Upper lobe of right lung (tissue), 1 donor: ENCODE measurements at regions not wholly inside any gene's neighbourhood (a gene's known extent, or its start where the extent isn't known, plus 50 kb on each side); places are given as distances from the start of the nearest gene placed in this dataset.
"Not testable (repeated sequence)": the region's sequence is repeated elsewhere in the genome, so short reads cannot be mapped to it uniquely, and the experiment has no call there.

Experiments
- ATAC-seq: fragments of 200-7000 bp; cut with Tn5 transposase; one replicate; pipeline ENCODE4 v1.9.1; 2020; ENCODE audit warnings: mild to moderate bottlenecking, moderate library complexity
- DNase-seq: peaks from one replicate; pipeline ENCODE4 v3.0.0-alpha.2; 2020
- H3K27ac ChIP-seq: fragments of 200-600 bp; one replicate; pipeline ENCODE4 v1.8.0; 2022
- H3K27me3 ChIP-seq: fragments of 200-600 bp; one replicate; pipeline ENCODE4 v1.8.0; 2022; ENCODE audit warnings: mild to moderate bottlenecking
- H3K36me3 ChIP-seq: fragments of 200-600 bp; one replicate; pipeline ENCODE4 v1.8.0; 2022
- H3K4me1 ChIP-seq: fragments of 200-600 bp; one replicate; pipeline ENCODE4 v1.8.0; 2022
- H3K4me3 ChIP-seq: fragments of 200-600 bp; one replicate; pipeline ENCODE4 v1.8.0; 2022; ENCODE audit warnings: mild to moderate bottlenecking
- H3K9me3 ChIP-seq: fragments of 200-600 bp; one replicate; pipeline ENCODE4 v1.8.0; 2022
- intact Hi-C: fragments of 100-400 bp; cut with DNase I; formaldehyde crosslinking; loops from one replicate; pipeline ENCODE4 v1.11.0; 2022
- TF ChIP-seq, protein P1 (sequence below): fragments of 200-600 bp; IDR thresholded peaks from one replicate; pipeline ENCODE4 v1.8.0; 2022; ENCODE audit warnings: antibody characterized with exemption
- donor health status: DM: no; HTN: yes; CAD: no; lungs with severe emphysema.

DNA sequence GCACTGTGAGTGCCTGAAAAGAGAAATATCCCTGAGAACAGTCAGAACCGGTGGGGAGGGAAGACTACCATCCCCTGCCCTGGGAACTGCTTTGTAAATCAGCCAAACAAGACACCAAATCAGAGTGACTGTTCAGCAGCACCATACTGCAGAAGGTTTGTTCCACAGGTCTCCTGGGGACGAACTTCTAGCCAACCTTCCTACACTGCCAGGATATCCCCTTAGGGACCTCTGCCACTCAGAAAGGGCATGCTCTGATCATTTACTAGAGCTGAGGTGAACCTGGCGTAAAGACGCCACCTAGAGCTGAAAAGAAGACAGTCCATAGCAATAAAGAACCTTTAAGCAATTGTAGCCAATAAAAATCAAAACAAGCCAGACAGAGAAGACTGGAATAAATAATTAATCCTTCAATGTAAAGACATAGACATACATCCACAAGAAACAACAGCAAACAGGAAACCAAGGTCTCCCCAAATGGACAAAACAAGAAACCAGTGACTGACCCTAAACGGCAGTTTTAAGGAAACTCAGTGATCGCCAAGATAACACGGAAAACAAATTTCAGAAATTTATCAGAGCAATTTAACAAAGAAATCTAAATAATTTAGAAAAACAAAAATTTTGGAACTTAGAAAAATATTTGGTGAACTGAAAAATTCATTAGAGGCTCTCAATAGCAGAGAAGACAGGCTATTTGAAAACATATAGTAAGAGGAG lies 228.1 kb upstream of the AMIGO2 start:
- no peaks in the 10 kb centered on the region for H3K27me3 ChIP-seq
- H3K4me3 ChIP-seq = peak overlapping the region; percentile 27
- ATAC-seq (peak; percentile 95), DNase-seq (no peak)
- TF ChIP-seq, protein P1, sequence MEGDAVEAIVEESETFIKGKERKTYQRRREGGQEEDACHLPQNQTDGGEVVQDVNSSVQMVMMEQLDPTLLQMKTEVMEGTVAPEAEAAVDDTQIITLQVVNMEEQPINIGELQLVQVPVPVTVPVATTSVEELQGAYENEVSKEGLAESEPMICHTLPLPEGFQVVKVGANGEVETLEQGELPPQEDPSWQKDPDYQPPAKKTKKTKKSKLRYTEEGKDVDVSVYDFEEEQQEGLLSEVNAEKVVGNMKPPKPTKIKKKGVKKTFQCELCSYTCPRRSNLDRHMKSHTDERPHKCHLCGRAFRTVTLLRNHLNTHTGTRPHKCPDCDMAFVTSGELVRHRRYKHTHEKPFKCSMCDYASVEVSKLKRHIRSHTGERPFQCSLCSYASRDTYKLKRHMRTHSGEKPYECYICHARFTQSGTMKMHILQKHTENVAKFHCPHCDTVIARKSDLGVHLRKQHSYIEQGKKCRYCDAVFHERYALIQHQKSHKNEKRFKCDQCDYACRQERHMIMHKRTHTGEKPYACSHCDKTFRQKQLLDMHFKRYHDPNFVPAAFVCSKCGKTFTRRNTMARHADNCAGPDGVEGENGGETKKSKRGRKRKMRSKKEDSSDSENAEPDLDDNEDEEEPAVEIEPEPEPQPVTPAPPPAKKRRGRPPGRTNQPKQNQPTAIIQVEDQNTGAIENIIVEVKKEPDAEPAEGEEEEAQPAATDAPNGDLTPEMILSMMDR = peak; percentile 65
- H3K36me3 ChIP-seq = no peaks in the 10 kb centered on the region
- intact Hi-C loops = no loop called here
- H3K27ac ChIP-seq = no peak overlapping the region
- H3K9me3 ChIP-seq = no peaks in the 10 kb centered on the region
- peaks cover 4% of the 10 kb centered on the region for H3K4me1 ChIP-seq

DNA sequence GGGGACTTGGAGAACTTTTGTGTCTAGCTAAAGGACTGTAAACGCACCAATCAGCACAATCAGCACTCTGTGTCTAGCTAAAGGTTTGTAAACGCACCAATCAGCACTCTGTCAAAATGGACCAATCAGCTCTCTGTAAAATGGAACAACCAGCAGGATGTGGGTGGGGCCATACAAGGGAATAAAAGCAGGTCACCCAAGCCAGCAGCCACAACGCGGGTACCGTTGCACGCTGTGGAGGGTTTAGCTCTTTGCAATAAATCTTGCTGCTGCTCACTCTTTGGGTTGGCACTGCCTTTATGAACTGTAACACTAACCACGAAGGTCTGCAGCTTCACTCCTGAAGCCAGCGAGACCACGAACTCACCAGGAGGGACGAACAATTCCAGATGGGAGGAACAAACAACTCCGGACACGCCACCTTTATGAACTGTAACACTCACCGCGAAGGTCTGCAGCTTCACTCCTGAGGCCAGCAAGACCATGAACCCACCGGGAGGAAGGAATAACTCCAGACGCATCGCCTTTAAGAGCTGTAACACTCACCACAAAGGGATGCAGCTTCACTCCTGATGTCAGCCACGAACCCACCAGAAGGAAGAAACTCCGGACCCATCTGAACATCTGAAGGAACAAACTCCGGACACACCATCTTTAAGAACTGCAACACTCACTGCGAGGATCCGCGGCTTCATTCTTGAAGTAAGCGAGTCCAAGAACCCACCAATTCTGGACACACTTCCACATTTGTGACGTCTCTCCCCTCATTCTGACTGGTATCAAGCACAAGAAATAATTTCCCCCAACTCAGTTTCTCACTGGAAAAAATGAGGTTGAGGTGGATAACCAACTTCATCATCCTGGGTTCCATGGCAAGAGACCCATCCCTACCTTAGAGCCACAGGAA lies 227.3 kb upstream of the AMIGO2 start:
- DNase-seq, H3K4me1 ChIP-seq, H3K27me3 ChIP-seq, H3K9me3 ChIP-seq, H3K27ac ChIP-seq, H3K36me3 ChIP-seq, intact Hi-C loops: not testable (repeated sequence)
- ATAC-seq = peak; percentile 49
- peak overlapping the region; percentile 27 for H3K4me3 ChIP-seq

DNA sequence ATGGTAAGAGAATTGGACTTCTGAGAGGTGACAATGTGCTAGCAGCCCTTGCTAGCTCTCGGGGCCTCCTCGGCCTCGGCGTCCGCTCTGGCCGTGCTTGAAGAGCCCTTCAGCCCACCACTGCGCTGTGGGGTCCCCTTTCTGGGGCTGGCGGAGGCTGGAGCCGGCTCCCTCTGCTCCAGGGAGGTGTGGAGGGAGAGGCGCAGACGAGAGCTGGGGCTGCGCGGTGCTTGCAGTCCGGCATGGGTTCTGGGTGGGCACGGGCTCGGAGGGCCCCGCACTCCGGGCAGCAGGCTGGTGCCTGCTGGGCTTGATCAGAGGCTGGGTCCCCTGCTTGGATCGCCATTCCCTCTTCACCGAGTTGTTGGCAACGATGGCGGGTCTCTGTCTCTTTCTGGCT lies 226.4 kb upstream of the AMIGO2 start:
- ATAC-seq (no peak), DNase-seq (no peak)
- intact Hi-C loops = no loop called here

DNA sequence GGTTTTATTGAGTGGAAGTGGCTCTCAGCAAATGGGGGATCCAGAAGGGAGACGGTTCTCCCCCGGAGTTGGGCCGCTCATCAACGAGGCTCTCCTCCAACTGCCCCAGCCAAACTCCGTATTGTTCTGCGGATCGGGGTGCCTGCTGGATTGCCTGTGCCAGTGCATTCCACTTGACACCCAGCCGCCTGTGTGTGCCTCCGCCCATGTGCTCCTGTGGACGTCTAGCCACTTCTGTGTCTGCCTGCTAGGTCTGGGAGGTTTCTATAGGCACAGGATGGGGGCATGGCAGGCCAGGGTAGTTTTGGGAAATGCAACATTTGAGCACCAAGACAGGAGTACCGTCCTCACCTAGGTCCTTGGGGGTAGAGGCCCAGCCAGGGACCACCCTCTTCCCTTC lies 225.7 kb upstream of the AMIGO2 start:
- TF ChIP-seq, protein P1 = no peak
- Histone ChIP-seq H3K36me3 (no peaks in the 10 kb centered on the region), H3K27me3 (no peaks in the 10 kb centered on the region), H3K4me1 (peaks cover 4% of the 10 kb centered on the region), H3K9me3 (no peaks in the 10 kb centered on the region), H3K27ac (no peak overlapping the region), H3K4me3 (no peak overlapping the region)
- intact Hi-C loops = no loop called here
- DNase-seq (no peak), ATAC-seq (peak; percentile 15)

More for the DNA sequence above, 226.4 kb upstream of the AMIGO2 start:
- no peaks in the 10 kb centered on the region for H3K27me3 ChIP-seq
- peaks cover 4% of the 10 kb centered on the region for H3K4me1 ChIP-seq
- no peak overlapping the region for H3K27ac ChIP-seq
- H3K4me3 ChIP-seq = no peak overlapping the region
- H3K36me3 ChIP-seq = no peaks in the 10 kb centered on the region
- TF ChIP-seq, protein P1 = no peak
- no peaks in the 10 kb centered on the region for H3K9me3 ChIP-seq

DNA sequence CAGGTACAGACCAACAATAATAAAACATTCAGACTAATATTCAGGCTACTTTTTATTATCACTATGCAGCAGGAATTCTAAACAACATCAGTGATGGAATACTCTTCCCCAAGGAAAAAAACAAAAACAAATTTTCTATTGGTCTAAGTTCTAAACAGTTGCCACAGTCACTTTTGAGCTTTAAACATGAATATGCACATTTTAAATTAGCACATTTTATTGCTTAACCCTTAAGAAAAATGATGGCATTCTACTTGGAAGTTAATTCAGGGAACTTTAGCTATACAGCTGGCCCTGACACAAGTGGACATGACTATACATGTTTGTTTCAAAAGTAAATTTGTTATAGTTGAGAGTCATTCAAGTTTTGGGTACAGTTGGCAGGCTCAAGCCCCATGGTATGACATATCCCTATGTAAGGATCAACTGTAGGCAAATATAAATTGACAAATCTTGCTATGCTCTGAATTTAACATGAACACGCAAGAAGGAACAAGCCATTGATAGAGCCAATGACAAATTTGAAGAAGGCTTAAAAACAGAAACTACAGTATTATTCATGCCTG lies 224.3 kb upstream of the AMIGO2 start:
- Histone ChIP-seq H3K9me3 (no peaks in the 10 kb centered on the region), H3K4me3 (no peak overlapping the region)
- intact Hi-C loops = no loop called here

More for the DNA sequence above, 224.3 kb upstream of the AMIGO2 start:
- Histone ChIP-seq H3K4me1 (peaks cover 4% of the 10 kb centered on the region), H3K27ac (no peak overlapping the region), H3K27me3 (no peaks in the 10 kb centered on the region), H3K36me3 (no peaks in the 10 kb centered on the region)
- DNase-seq (no peak), ATAC-seq (no peak)
- TF ChIP-seq, protein P1 = no peak
